Keratinocyte (primary cell): ENCODE measurements at regions not wholly inside any gene's neighbourhood (a gene's known extent, or its start where the extent isn't known, plus 50 kb on each side); places are given as distances from the start of the nearest gene placed in this dataset.

Experiments
- DNase-seq: peaks from one replicate; pipeline ENCODE4 v3.0.0-alpha.2; 2011; ENCODE audit warnings: low read depth, missing footprints, low spot score
- FAIRE-seq: peaks from 2 replicates; lab custom pipeline; 2011; peaks lifted over from hg19 to GRCh38; lab: Jason Lieb, UNC
- H2AFZ ChIP-seq: 2 replicates; pipeline ENCODE4 v1.6.0; 2012; ENCODE audit warnings: low read length, control low read depth, inconsistent platforms; ENCODE audit not compliant: control insufficient read depth
- H3K27ac ChIP-seq: 2 replicates; pipeline ENCODE4 v1.5.1; 2011; ENCODE audit warnings: low read length; ENCODE audit not compliant: control insufficient read depth, insufficient read depth
- H3K27me3 ChIP-seq: 3 replicates; pipeline ENCODE4 v1.6.0; 2011; ENCODE audit warnings: low read length; ENCODE audit not compliant: control insufficient read depth, insufficient read depth; ENCODE audit errors: extremely low read depth
- H3K36me3 ChIP-seq, 2 experiments: 2 replicates in 1 of 2; 3 replicates in 1 of 2; pipeline ENCODE4 v1.5.1; 2011; ENCODE audit warnings: low read length in 2 of 2, mild to moderate bottlenecking in 1 of 2; ENCODE audit not compliant: control insufficient read depth in 2 of 2, insufficient read depth in 2 of 2; ENCODE audit errors: extremely low read depth in 1 of 2
- H3K4me1 ChIP-seq: 3 replicates; pipeline ENCODE4 v1.5.1; 2011; ENCODE audit warnings: low read length; ENCODE audit not compliant: control insufficient read depth, insufficient read depth; ENCODE audit errors: extremely low read depth
- H3K4me2 ChIP-seq: 3 replicates; pipeline ENCODE4 v1.6.0; 2011; ENCODE audit warnings: low read depth, low read length; ENCODE audit not compliant: control insufficient read depth, insufficient read depth; ENCODE audit errors: extremely low read depth
- H3K4me3 ChIP-seq, 3 experiments: fragments of 200-600 bp in 1 of 3; sonication (generic) in 1 of 3; 2 replicates in 2 of 3; 3 replicates in 1 of 3; pipeline ENCODE4 v1.5.1; 2011 to 2016; ENCODE audit warnings: low read length in 3 of 3, mild to moderate bottlenecking in 3 of 3, control low read depth in 2 of 3, inconsistent platforms in 1 of 3, low read depth in 1 of 3, mixed read lengths in 1 of 3, mixed run types in 1 of 3, moderate library complexity in 1 of 3; ENCODE audit not compliant: control insufficient read depth in 2 of 3, insufficient read depth in 2 of 3; ENCODE audit errors: extremely low read depth in 1 of 3
- H3K79me2 ChIP-seq: 2 replicates; pipeline ENCODE4 v1.6.0; 2012; ENCODE audit warnings: low read length; ENCODE audit not compliant: control insufficient read depth, insufficient read depth
- H3K9ac ChIP-seq: 3 replicates; pipeline ENCODE4 v1.6.0; 2011; ENCODE audit warnings: low read length; ENCODE audit not compliant: control insufficient read depth, insufficient read depth; ENCODE audit errors: extremely low read depth
- H3K9me1 ChIP-seq: 3 replicates; pipeline ENCODE4 v1.6.0; 2011; ENCODE audit warnings: low read length; ENCODE audit not compliant: control insufficient read depth, insufficient read depth; ENCODE audit errors: extremely low read depth
- H3K9me3 ChIP-seq: 2 replicates; pipeline ENCODE4 v1.5.1; 2012; ENCODE audit warnings: low read depth, low read length; ENCODE audit not compliant: control insufficient read depth
- H4K20me1 ChIP-seq: 3 replicates; pipeline ENCODE4 v1.6.0; 2011; ENCODE audit warnings: low read length; ENCODE audit not compliant: control insufficient read depth, insufficient read depth; ENCODE audit errors: extremely low read depth
- EZH2 ChIP-seq: IDR thresholded peaks from one replicate; pipeline ENCODE4 v1.6.1; 2012; ENCODE audit warnings: inconsistent platforms, mild to moderate bottlenecking, low read length, moderate library complexity
- dilution Hi-C: fragments of 300-500 bp; cut with MboI; formaldehyde crosslinking; loops from one replicate; pipeline ENCODE4 v1.7.0; 2020; ENCODE audit warnings: low sequenced_read_pairs; ENCODE audit not compliant: extremely low pct_ligation_motif_present
- TF ChIP-seq, protein P1 (sequence below), 3 experiments: IDR thresholded peaks in 1 of 3; conservative IDR thresholded peaks in 1 of 3; optimal IDR thresholded peaks in 1 of 3; 2 replicates in 2 of 3; 3 replicates in 1 of 3; pipeline versions ENCODE3 to v1.5.1; 2011; ENCODE audit warnings: low read length in 3 of 3, mild to moderate bottlenecking in 3 of 3, moderate library complexity in 2 of 3, control low read depth in 1 of 3, inconsistent platforms in 1 of 3; ENCODE audit not compliant: insufficient read depth in 2 of 3; ENCODE audit errors: extremely low read depth in 1 of 3

DNA sequence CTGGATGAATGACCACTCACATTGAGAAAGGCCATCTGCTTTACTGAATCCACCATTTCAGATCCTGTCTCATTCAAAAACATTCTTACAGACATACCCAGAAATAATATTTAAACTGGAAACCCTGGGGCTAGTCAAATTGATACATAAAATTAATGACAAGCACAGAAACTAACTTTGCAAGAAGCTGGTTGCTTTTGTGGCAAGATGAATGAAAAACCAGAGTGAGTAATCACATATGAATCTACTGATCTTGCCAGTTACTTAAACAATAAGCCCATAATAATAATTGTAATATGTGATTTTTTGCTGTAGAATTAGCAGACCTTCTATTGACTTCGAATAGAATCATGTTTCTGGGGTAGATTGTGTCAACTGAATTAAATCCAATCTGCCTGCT, 235.1 kb downstream of the PPARGC1A start:
- H4K20me1 ChIP-seq, result no peaks in the 10 kb centered on the region
- no peaks in the 10 kb centered on the region for H3K9me3 ChIP-seq
- FAIRE-seq (no peak), DNase-seq (peak; percentile 36)
- no peak overlapping the region for H2AFZ ChIP-seq
- no peaks in the 10 kb centered on the region for H3K79me2 ChIP-seq
- peak overlapping the region; percentile 69 for H3K27ac ChIP-seq
- dilution Hi-C loops, result no loop called here
- no peaks in the 10 kb centered on the region for H3K36me3 ChIP-seq
- no peak for TF ChIP-seq EZH2
- TF ChIP-seq, protein P1, sequence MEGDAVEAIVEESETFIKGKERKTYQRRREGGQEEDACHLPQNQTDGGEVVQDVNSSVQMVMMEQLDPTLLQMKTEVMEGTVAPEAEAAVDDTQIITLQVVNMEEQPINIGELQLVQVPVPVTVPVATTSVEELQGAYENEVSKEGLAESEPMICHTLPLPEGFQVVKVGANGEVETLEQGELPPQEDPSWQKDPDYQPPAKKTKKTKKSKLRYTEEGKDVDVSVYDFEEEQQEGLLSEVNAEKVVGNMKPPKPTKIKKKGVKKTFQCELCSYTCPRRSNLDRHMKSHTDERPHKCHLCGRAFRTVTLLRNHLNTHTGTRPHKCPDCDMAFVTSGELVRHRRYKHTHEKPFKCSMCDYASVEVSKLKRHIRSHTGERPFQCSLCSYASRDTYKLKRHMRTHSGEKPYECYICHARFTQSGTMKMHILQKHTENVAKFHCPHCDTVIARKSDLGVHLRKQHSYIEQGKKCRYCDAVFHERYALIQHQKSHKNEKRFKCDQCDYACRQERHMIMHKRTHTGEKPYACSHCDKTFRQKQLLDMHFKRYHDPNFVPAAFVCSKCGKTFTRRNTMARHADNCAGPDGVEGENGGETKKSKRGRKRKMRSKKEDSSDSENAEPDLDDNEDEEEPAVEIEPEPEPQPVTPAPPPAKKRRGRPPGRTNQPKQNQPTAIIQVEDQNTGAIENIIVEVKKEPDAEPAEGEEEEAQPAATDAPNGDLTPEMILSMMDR (optimal IDR thresholded peaks at IDR 0.05 in 1 of 3, IDR thresholded peaks at IDR 0.05 in 1 of 3, conservative IDR thresholded peaks at IDR 0.05 in 1 of 3; ENCODE audit: extremely low read depth in 1 of 3, insufficient read depth in 2 of 3, low read length in 3 of 3), result no peak
- H3K9ac ChIP-seq, result peak overlapping the region; percentile 13
- H3K9me1 ChIP-seq, result no peaks in the 10 kb centered on the region
- H3K4me2 ChIP-seq, result peak overlapping the region; percentile 18
- H3K27me3 ChIP-seq, result no peaks in the 10 kb centered on the region
- peaks cover 11% of the 10 kb centered on the region for H3K4me1 ChIP-seq
- H3K4me3 ChIP-seq, result no peak overlapping the region

DNA sequence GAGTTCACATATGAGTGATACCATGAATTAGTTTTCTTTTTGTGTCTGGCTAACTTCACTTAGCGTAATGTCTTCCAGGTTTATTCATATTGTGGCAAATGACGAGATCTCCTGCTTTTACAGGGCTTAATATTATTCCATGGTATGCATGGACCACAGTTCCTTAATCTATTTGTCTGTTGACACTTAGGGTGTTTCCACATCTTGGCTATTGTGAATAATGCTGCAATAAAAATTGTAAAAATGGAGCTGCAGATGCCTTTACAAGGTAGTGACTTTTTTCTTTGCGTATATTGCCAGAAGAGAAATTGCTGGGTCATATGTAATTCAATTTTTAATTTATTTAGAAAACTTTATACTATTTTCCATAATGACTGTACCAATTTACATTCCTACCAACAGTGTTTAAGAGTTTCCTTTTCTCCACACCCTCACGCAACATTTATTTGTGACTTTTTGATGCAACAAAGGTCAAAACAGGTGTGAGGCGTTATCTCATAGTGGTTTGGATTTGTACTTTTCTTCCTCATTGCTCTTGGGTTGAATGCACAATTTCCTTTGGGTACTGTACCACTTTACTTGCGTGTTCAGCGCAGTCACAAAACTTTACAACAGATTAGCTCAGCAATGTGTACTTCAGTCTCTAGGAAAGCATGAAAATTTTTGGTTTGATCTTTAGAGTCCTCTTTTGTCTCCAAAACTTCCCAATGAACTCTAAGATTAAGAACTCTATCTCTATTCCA, 240.8 kb downstream of the PPARGC1A start:
- no peak overlapping the region for H3K4me2 ChIP-seq
- H3K36me3 ChIP-seq, result no peaks in the 10 kb centered on the region
- H2AFZ ChIP-seq, result no peak overlapping the region
- no peak overlapping the region for H3K27ac ChIP-seq
- no peaks in the 10 kb centered on the region for H4K20me1 ChIP-seq
- DNase-seq (no peak), FAIRE-seq (no peak)
- TF ChIP-seq, protein P1 (optimal IDR thresholded peaks at IDR 0.05 in 1 of 3, IDR thresholded peaks at IDR 0.05 in 1 of 3, conservative IDR thresholded peaks at IDR 0.05 in 1 of 3; ENCODE audit: extremely low read depth in 1 of 3, insufficient read depth in 2 of 3, low read length in 3 of 3), result no peak
- no peak for TF ChIP-seq EZH2
- no peaks in the 10 kb centered on the region for H3K9me3 ChIP-seq
- H3K4me3 ChIP-seq, result no peak overlapping the region
- H3K27me3 ChIP-seq, result no peaks in the 10 kb centered on the region
- dilution Hi-C loops, result no loop called here
- no peaks in the 10 kb centered on the region for H3K79me2 ChIP-seq
- H3K4me1 ChIP-seq, result peaks cover 2% of the 10 kb centered on the region
- H3K9me1 ChIP-seq, result no peaks in the 10 kb centered on the region
- no peak overlapping the region for H3K9ac ChIP-seq
